Left lobe of liver (tissue), 2 donors: ENCODE measurements at regions not wholly inside any gene's neighbourhood (a gene's known extent, or its start where the extent isn't known, plus 50 kb on each side); places are given as distances from the start of the nearest gene placed in this dataset.

Source experiments
- ATAC-seq: fragments of 200-7000 bp; cut with Tn5 transposase; one replicate; pipeline ENCODE4 v1.9.1; 2020; ENCODE audit warnings: mild to moderate bottlenecking, moderate library complexity
- DNase-seq: peaks from one replicate; pipeline ENCODE4 v3.0.0-alpha.2; 2020; ENCODE audit warnings: low spot score
- donor health status: DM: no; HTN: no; CAD: no; lungs with moderate emphysema.
- donor health status: DM: no; HTN: yes; CAD: no.

- no peak for ATAC-seq
Measured at GRCh38 chr3:18740631-18741583, 315.8 kb upstream of the SATB1 start.

GRCh38 chr3:18739099-18739433, 313.9 kb upstream of the SATB1 start:
- ATAC-seq (no peak), DNase-seq (no peak)

More at GRCh38 chr3:18740631-18741583, 315.8 kb upstream of the SATB1 start:
- DNase-seq, result no peak

GRCh38 chr3:18738393-18739098, 313.4 kb upstream of the SATB1 start:
- no peak for ATAC-seq
- no peak for DNase-seq

- ATAC-seq (no peak), DNase-seq (no peak)
Measured at GRCh38 chr3:18735005-18735404, 309.9 kb upstream of the SATB1 start.

GRCh38 chr3:18734309-18734708, 309.2 kb upstream of the SATB1 start:
- DNase-seq (no peak), ATAC-seq (no peak)

- DNase-seq (no peak), ATAC-seq (no peak)
Measured at GRCh38 chr3:18732474-18732873, 307.3 kb upstream of the SATB1 start.

GRCh38 chr3:18730491-18730890, 305.4 kb upstream of the SATB1 start:
- ATAC-seq, result no peak

GRCh38 chr3:18729671-18730070, 304.5 kb upstream of the SATB1 start:
- no peak for ATAC-seq
- DNase-seq, result no peak

More at GRCh38 chr3:18730491-18730890, 305.4 kb upstream of the SATB1 start:
- DNase-seq, result no peak

- no peak for DNase-seq
- ATAC-seq, result no peak
Measured at GRCh38 chr3:18725668-18726407, 300.7 kb upstream of the SATB1 start.

GRCh38 chr3:18724456-18724855, 299.3 kb upstream of the SATB1 start:
- DNase-seq (no peak), ATAC-seq (no peak)

- ATAC-seq, result no peak
- DNase-seq, result no peak
Measured at GRCh38 chr3:18723206-18723810, 298.2 kb upstream of the SATB1 start.

GRCh38 chr3:18720543-18720942, 295.4 kb upstream of the SATB1 start:
- DNase-seq (no peak), ATAC-seq (no peak)

GRCh38 chr3:18717598-18717997, 292.5 kb upstream of the SATB1 start:
- no peak for ATAC-seq
- no peak for DNase-seq

GRCh38 chr3:18716821-18717220, 291.7 kb upstream of the SATB1 start:
- DNase-seq (no peak), ATAC-seq (no peak)

- ATAC-seq, result no peak
- no peak for DNase-seq
Measured at GRCh38 chr3:18716101-18716500, 291.0 kb upstream of the SATB1 start.

- DNase-seq (no peak), ATAC-seq (no peak)
Measured at GRCh38 chr3:18715208-18715607, 290.1 kb upstream of the SATB1 start.

- ATAC-seq, result no peak
Measured at GRCh38 chr3:18713577-18713951, 288.4 kb upstream of the SATB1 start.

GRCh38 chr3:18712713-18713576, 287.8 kb upstream of the SATB1 start:
- ATAC-seq (no peak), DNase-seq (no peak)

More at GRCh38 chr3:18713577-18713951, 288.4 kb upstream of the SATB1 start:
- no peak for DNase-seq

GRCh38 chr3:18704326-18704725, 279.2 kb upstream of the SATB1 start:
- ATAC-seq, result no peak
- DNase-seq, result no peak

- DNase-seq (no peak), ATAC-seq (no peak)
Measured at GRCh38 chr3:18703798-18704197, 278.7 kb upstream of the SATB1 start.
